Stimulated activated CD4-positive, alpha-beta T cell treated with anti-CD3 and anti-CD28 coated beads, Interleukin-1b, Interleukin-23, amount 100 ng/mL, for 24 hours (primary cell): ENCODE measurements at regions not wholly inside any gene's neighbourhood (a gene's known extent, or its start where the extent isn't known, plus 50 kb on each side); places are given as distances from the start of the nearest gene placed in this dataset.

Experiments
- DNase-seq, 4 experiments: peaks; one replicate each; pipeline ENCODE4 v3.0.0-alpha.2; 2020; ENCODE audit warnings: low read depth in 4 of 4, low spot score in 1 of 4

- DNase-seq = no peak
These were observed 86.8 kb upstream of the STARD13 start for GRCh38 chr13:33372251-33372919.

- DNase-seq = no peak
These were observed 88.1 kb upstream of the STARD13 start for GRCh38 chr13:33373624-33374023.

- no peak for DNase-seq
These were observed 89.9 kb upstream of the STARD13 start for GRCh38 chr13:33375421-33375820.

- no peak for DNase-seq
These were observed 90.7 kb upstream of the STARD13 start for GRCh38 chr13:33376212-33376611.

GRCh38 chr13:33377411-33377810, 91.9 kb upstream of the STARD13 start:
- DNase-seq = no peak

GRCh38 chr13:33377825-33378224, 92.3 kb upstream of the STARD13 start:
- no peak for DNase-seq

- DNase-seq = no peak
These were observed 94.1 kb upstream of the STARD13 start for GRCh38 chr13:33379608-33380007.

- no peak for DNase-seq
These were observed 95.0 kb upstream of the STARD13 start for GRCh38 chr13:33380487-33381079.

GRCh38 chr13:33381180-33381579, 95.6 kb upstream of the STARD13 start:
- DNase-seq = no peak

GRCh38 chr13:33381906-33382305, 96.4 kb upstream of the STARD13 start:
- DNase-seq = no peak

- DNase-seq = no peak
These were observed 98.4 kb upstream of the STARD13 start for GRCh38 chr13:33383724-33384577.

GRCh38 chr13:33388286-33388998, 102.9 kb upstream of the STARD13 start:
- DNase-seq = no peak

GRCh38 chr13:33392794-33393405, 107.3 kb upstream of the STARD13 start:
- no peak for DNase-seq

GRCh38 chr13:33394294-33394932, 108.9 kb upstream of the STARD13 start:
- DNase-seq = no peak

- DNase-seq = no peak
These were observed 115.7 kb upstream of the STARD13 start for GRCh38 chr13:33401238-33401637.

GRCh38 chr13:33402975-33403374, 117.4 kb upstream of the STARD13 start:
- no peak for DNase-seq

- DNase-seq = no peak
These were observed 118.3 kb upstream of the STARD13 start for GRCh38 chr13:33403807-33404362.

GRCh38 chr13:33405371-33405770, 119.8 kb upstream of the STARD13 start:
- DNase-seq = no peak

- DNase-seq = no peak
These were observed 124.3 kb upstream of the STARD13 start for GRCh38 chr13:33409673-33410510.
